ENCODE measurements at regions not wholly inside any gene's neighbourhood (a gene's known extent, or its start where the extent isn't known, plus 50 kb on each side); places are given as distances from the start of the nearest gene placed in this dataset.
"Not testable (repeated sequence)": the region's sequence is repeated elsewhere in the genome, so short reads cannot be mapped to it uniquely, and the experiment has no call there.

- DNase-seq = no peak
Observed at GRCh38 chr1:228669242-228669585, 66.1 kb upstream of the RHOU start.

GRCh38 chr1:228681076-228681565 is 54.2 kb upstream of the RHOU start:
- DNase-seq = not testable (repeated sequence)

GRCh38 chr1:228683428-228683827 is 51.9 kb upstream of the RHOU start:
- no peak for DNase-seq

- no peak for DNase-seq
Observed at GRCh38 chr1:228684607-228685006, 50.7 kb upstream of the RHOU start.

- DNase-seq = no peak
Observed at GRCh38 chr1:228685081-228685660, 50.1 kb upstream of the RHOU start.
